ENCODE measurements at regions not wholly inside any gene's neighbourhood (a gene's known extent, or its start where the extent isn't known, plus 50 kb on each side); places are given as distances from the start of the nearest gene placed in this dataset.

DNA sequence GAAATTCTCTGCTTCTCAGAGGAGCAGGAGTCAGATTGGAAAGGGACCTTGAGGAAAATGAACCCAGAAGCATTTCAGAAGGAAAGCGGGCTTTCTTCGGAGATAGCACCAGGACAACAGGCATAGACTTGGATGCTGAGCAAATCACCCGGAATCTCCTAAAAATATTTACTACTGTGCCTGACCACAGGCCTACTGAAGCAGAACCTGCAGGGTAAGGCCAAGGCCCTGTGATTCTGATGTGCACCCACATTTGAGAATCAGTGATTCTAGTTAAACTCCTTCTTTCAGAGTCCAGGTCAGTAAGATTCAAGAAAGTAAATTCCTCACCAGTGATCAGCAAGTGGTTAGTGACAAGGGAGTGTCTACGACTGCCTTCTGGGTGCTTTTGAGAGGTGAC is 307.3 kb upstream of the DUSP10 start:
- H3K4me1 ChIP-seq (replicated peaks; ENCODE audit: insufficient read depth) = peaks cover 21% of the 10 kb centered on the region; the same call in 1 of the 2 replicates
- intact Hi-C loops (cut with micrococcal nuclease; ENCODE audit: unreplicated experiment) = no loop called here
- H3K27me3 ChIP-seq (ENCODE audit: insufficient read depth, low read depth) = no peaks in the 10 kb centered on the region
- BruUV-seq (replicated peaks) = no TSS peak
- ChIA-PET CTCF (no interaction called here), POLR2A (ENCODE audit: unreplicated experiment) (no interaction called here)
- H4K20me1 ChIP-seq (ENCODE audit: insufficient read depth) = no peaks in the 10 kb centered on the region
- no peak overlapping the region for H3K4me2 ChIP-seq
- H3K4me3 ChIP-seq = no peak overlapping the region
- no peaks in the 10 kb centered on the region for H3K36me3 ChIP-seq (ENCODE audit: low read depth)
- no peak for DNase-seq
- no peak overlapping the region for H3K27ac ChIP-seq
- H2AFZ ChIP-seq = no peak overlapping the region
- peaks cover 6% of the 10 kb centered on the region; the same call in 1 of the 2 replicates for H3F3A ChIP-seq (ENCODE audit: insufficient read depth, low read depth)
- TF ChIP-seq, protein P1, sequence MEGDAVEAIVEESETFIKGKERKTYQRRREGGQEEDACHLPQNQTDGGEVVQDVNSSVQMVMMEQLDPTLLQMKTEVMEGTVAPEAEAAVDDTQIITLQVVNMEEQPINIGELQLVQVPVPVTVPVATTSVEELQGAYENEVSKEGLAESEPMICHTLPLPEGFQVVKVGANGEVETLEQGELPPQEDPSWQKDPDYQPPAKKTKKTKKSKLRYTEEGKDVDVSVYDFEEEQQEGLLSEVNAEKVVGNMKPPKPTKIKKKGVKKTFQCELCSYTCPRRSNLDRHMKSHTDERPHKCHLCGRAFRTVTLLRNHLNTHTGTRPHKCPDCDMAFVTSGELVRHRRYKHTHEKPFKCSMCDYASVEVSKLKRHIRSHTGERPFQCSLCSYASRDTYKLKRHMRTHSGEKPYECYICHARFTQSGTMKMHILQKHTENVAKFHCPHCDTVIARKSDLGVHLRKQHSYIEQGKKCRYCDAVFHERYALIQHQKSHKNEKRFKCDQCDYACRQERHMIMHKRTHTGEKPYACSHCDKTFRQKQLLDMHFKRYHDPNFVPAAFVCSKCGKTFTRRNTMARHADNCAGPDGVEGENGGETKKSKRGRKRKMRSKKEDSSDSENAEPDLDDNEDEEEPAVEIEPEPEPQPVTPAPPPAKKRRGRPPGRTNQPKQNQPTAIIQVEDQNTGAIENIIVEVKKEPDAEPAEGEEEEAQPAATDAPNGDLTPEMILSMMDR (conservative IDR thresholded peaks at IDR 0.05) = no peak
- TF ChIP-seq EZH2 (IDR thresholded peaks at IDR 0.05; ENCODE audit: low read depth) = no peak
- H3K79me2 ChIP-seq (ENCODE audit: low read depth) = no peaks in the 10 kb centered on the region
- no peaks in the 10 kb centered on the region for H3K9me3 ChIP-seq (ENCODE audit: insufficient read depth, low read depth)
- no peaks in the 10 kb centered on the region for H3K9me2 ChIP-seq (ENCODE audit: insufficient read depth)

- POLR2A ChIA-PET (ENCODE audit: unreplicated experiment) = interaction anchor here (0.6 to 1.0 kb wide), 3 partner anchors 8 to 305 kb away, joined by 3 to 4 read pairs (median 4); no protein-coding TSS in a partner anchor
- H4K20me1 ChIP-seq (ENCODE audit: insufficient read depth) = no peaks in the 10 kb centered on the region
- no peaks in the 10 kb centered on the region for H3F3A ChIP-seq (ENCODE audit: insufficient read depth, low read depth)
- TF ChIP-seq, protein P1 (conservative IDR thresholded peaks at IDR 0.05) = no peak
- TF ChIP-seq EZH2 (IDR thresholded peaks at IDR 0.05; ENCODE audit: low read depth) = no peak
- no peaks in the 10 kb centered on the region for H3K79me2 ChIP-seq (ENCODE audit: low read depth)
- DNase-seq = no peak
- H3K27ac ChIP-seq = no peak overlapping the region
- no peak overlapping the region for H2AFZ ChIP-seq
- no TSS peak for BruUV-seq (replicated peaks)
- H3K4me1 ChIP-seq (replicated peaks; ENCODE audit: insufficient read depth) = peaks cover 13% of the 10 kb centered on the region; the same call in 1 of the 2 replicates
- H3K9me3 ChIP-seq (ENCODE audit: insufficient read depth, low read depth) = no peaks in the 10 kb centered on the region
- no peaks in the 10 kb centered on the region for H3K27me3 ChIP-seq (ENCODE audit: insufficient read depth, low read depth)
- intact Hi-C loops (cut with micrococcal nuclease; ENCODE audit: unreplicated experiment) = no loop called here
- no peak overlapping the region for H3K4me3 ChIP-seq
- no peaks in the 10 kb centered on the region for H3K36me3 ChIP-seq (ENCODE audit: low read depth)
- H3K9me2 ChIP-seq (ENCODE audit: insufficient read depth) = no peaks in the 10 kb centered on the region
- H3K4me2 ChIP-seq = no peak overlapping the region
- CTCF ChIA-PET = no interaction called here
Measured at GRCh38 chr1:222048094-222048595, 306.3 kb upstream of the DUSP10 start.

GRCh38 chr1:222047366-222047765 is 305.5 kb upstream of the DUSP10 start:
- ChIA-PET POLR2A (ENCODE audit: unreplicated experiment) (interaction anchor here (0.5 kb wide), 1 partner anchor 285 kb away, joined by 4 read pairs; no protein-coding TSS in a partner anchor), CTCF (interaction anchor here (0.6 kb wide), 1 partner anchor 92 kb away, joined by 3 read pairs; no protein-coding TSS in a partner anchor)
- H3K4me2 ChIP-seq = no peak overlapping the region
- H3K36me3 ChIP-seq (ENCODE audit: low read depth) = no peaks in the 10 kb centered on the region
- no peaks in the 10 kb centered on the region for H3K79me2 ChIP-seq (ENCODE audit: low read depth)
- H2AFZ ChIP-seq = no peak overlapping the region
- H3K4me1 ChIP-seq (replicated peaks; ENCODE audit: insufficient read depth) = peaks cover 13% of the 10 kb centered on the region; the same call in 1 of the 2 replicates
- H3K9me3 ChIP-seq (ENCODE audit: insufficient read depth, low read depth) = no peaks in the 10 kb centered on the region
- H3F3A ChIP-seq (ENCODE audit: insufficient read depth, low read depth) = no peaks in the 10 kb centered on the region
- H4K20me1 ChIP-seq (ENCODE audit: insufficient read depth) = no peaks in the 10 kb centered on the region
- H3K27ac ChIP-seq = no peak overlapping the region
- DNase-seq = no peak
- H3K9me2 ChIP-seq (ENCODE audit: insufficient read depth) = no peaks in the 10 kb centered on the region
- TF ChIP-seq, protein P1 (conservative IDR thresholded peaks at IDR 0.05) = no peak
- no peak for TF ChIP-seq EZH2 (IDR thresholded peaks at IDR 0.05; ENCODE audit: low read depth)
- no TSS peak for BruUV-seq (replicated peaks)
- intact Hi-C loops (cut with micrococcal nuclease; ENCODE audit: unreplicated experiment) = no loop called here
- no peaks in the 10 kb centered on the region for H3K27me3 ChIP-seq (ENCODE audit: insufficient read depth, low read depth)
- no peak overlapping the region for H3K4me3 ChIP-seq

Measured in PC-9 (cell line).